ENCODE measurements at regions not wholly inside any gene's neighbourhood (a gene's known extent, or its start where the extent isn't known, plus 50 kb on each side); places are given as distances from the start of the nearest gene placed in this dataset.

DNA sequence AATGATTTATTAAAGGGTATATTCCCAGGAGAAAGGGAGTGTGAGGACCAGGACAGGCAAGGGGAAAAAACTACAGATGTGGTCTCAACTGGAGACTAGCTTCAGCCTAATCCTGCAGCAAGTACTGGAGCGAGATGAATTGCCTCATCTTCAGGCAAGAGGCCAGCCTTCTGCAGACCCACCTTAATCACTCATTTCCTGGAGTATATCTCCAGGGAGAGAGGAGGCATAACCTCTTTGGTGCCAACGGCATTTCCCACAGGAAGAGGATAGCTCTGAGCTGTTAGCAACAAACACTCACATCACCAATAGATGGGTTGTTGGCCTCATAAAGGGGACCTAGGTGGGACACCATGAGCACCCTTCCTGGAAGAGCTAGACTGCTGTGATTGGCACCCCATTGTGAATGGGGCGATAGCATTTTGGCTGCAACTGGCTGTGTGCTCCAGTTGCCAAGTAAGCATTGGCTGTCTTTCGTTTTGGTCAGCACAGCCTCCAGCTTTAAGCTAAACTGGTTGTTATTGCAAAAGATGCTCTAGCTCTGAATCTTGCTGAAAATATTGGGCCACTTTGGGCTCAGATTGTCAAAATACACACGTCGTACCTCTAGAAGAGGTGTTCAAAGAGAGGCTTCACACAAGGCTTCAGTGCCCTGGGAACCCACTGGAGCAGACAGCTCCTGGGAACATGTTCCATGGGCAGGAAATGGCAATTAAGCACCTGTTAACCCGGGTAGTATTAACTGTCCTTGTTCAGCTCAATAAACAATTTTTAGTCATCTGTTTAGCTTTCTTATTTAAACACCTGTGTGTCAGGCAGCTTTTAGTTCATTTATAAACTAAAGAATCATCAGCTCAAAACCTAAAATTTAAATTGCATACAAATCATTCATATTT, 314.8 kb upstream of the C1orf87 start:
- Histone ChIP-seq H3F3A (ENCODE audit: insufficient read depth) (no peaks in the 10 kb centered on the region), H3K36me3 (ENCODE audit: low read length) (no peaks in the 10 kb centered on the region), H3K4me3 (ENCODE audit: insufficient read depth, low read length, poor library complexity, severe bottlenecking) (no peak overlapping the region), H3K9ac (ENCODE audit: low read length) (no peak overlapping the region), H3K79me2 (ENCODE audit: insufficient read depth, low read length) (no peaks in the 10 kb centered on the region), H3K9me2 (replicated peaks; ENCODE audit: insufficient read depth, low read length) (no peaks in the 10 kb centered on the region), H3K27ac (ENCODE audit: low read depth, low read length) (no peak overlapping the region), H4K20me1 (ENCODE audit: low read depth, low read length) (no peaks in the 10 kb centered on the region), H2AFZ (ENCODE audit: low read depth, low read length, severe bottlenecking) (no peak overlapping the region), H3K4me2 (ENCODE audit: low read depth, low read length, poor library complexity, severe bottlenecking) (no peak overlapping the region), H3K27me3 (ENCODE audit: low read length) (no peaks in the 10 kb centered on the region), H3K9me3 (ENCODE audit: insufficient read depth, low read length) (no peaks in the 10 kb centered on the region)
- TF ChIP-seq EZH2phosphoT487 (conservative IDR thresholded peaks at IDR 0.05; ENCODE audit: low read length): no peak
- TF ChIP-seq, protein P1, sequence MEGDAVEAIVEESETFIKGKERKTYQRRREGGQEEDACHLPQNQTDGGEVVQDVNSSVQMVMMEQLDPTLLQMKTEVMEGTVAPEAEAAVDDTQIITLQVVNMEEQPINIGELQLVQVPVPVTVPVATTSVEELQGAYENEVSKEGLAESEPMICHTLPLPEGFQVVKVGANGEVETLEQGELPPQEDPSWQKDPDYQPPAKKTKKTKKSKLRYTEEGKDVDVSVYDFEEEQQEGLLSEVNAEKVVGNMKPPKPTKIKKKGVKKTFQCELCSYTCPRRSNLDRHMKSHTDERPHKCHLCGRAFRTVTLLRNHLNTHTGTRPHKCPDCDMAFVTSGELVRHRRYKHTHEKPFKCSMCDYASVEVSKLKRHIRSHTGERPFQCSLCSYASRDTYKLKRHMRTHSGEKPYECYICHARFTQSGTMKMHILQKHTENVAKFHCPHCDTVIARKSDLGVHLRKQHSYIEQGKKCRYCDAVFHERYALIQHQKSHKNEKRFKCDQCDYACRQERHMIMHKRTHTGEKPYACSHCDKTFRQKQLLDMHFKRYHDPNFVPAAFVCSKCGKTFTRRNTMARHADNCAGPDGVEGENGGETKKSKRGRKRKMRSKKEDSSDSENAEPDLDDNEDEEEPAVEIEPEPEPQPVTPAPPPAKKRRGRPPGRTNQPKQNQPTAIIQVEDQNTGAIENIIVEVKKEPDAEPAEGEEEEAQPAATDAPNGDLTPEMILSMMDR (IDR thresholded peaks at IDR 0.05; ENCODE audit: insufficient read depth, low read length, poor library complexity, severe bottlenecking): no peak

DNA sequence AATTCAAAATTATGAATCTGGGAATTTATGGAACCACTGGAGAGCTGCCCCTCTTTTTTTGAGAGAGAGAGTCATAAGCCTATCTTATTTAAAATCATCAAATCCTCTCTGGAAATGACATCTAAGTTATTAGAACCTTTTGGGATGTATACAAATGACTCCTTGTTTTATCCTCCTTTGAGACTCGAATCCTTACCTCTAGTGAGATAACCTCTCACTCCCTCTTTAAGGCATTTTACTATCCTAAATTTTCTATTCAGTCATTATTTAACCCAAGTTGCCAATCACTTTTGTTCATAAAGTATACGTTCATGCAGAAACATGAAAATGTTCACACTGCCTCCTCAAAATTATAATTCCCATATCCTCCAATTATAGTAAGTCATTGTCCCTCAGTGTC, 313.6 kb upstream of the C1orf87 start:
- Histone ChIP-seq H3K27me3 (ENCODE audit: low read length) (no peaks in the 10 kb centered on the region), H3K4me2 (ENCODE audit: low read depth, low read length, poor library complexity, severe bottlenecking) (no peak overlapping the region), H3K9ac (ENCODE audit: low read length) (no peak overlapping the region), H4K20me1 (ENCODE audit: low read depth, low read length) (no peaks in the 10 kb centered on the region), H3K79me2 (ENCODE audit: insufficient read depth, low read length) (no peaks in the 10 kb centered on the region), H3K36me3 (ENCODE audit: low read length) (no peaks in the 10 kb centered on the region), H3K4me3 (ENCODE audit: insufficient read depth, low read length, poor library complexity, severe bottlenecking) (no peak overlapping the region), H3K27ac (ENCODE audit: low read depth, low read length) (no peak overlapping the region), H3K9me2 (replicated peaks; ENCODE audit: insufficient read depth, low read length) (no peaks in the 10 kb centered on the region), H2AFZ (ENCODE audit: low read depth, low read length, severe bottlenecking) (no peak overlapping the region), H3K9me3 (ENCODE audit: insufficient read depth, low read length) (no peaks in the 10 kb centered on the region), H3F3A (ENCODE audit: insufficient read depth) (no peaks in the 10 kb centered on the region)
- TF ChIP-seq, protein P1 (IDR thresholded peaks at IDR 0.05; ENCODE audit: insufficient read depth, low read length, poor library complexity, severe bottlenecking): no peak
- TF ChIP-seq EZH2phosphoT487 (conservative IDR thresholded peaks at IDR 0.05; ENCODE audit: low read length): no peak

DNA sequence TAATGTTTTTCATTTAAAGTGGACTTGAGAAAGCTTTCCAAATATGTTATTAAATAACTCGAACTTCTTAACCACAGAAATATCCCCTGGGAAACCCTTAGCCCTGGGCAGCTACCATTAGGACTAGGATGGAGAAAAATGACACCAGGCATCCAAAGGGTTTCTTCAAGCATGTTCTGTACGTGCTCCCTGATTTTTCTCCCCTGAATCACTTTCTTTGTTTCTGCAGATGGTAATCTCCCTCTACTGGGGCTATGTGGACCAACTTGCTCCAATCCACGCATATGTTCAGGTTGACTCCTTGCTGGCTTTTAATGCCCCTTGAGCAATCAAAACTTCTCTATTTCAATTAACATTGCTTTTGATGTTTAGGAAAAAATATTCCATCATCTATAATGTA, 312.7 kb upstream of the C1orf87 start:
- Histone ChIP-seq H3K9me2 (replicated peaks; ENCODE audit: insufficient read depth, low read length) (no peaks in the 10 kb centered on the region), H3K27ac (ENCODE audit: low read depth, low read length) (no peak overlapping the region), H3K36me3 (ENCODE audit: low read length) (no peaks in the 10 kb centered on the region), H4K20me1 (ENCODE audit: low read depth, low read length) (no peaks in the 10 kb centered on the region), H3K9ac (ENCODE audit: low read length) (no peak overlapping the region), H3K79me2 (ENCODE audit: insufficient read depth, low read length) (no peaks in the 10 kb centered on the region), H3K9me3 (ENCODE audit: insufficient read depth, low read length) (no peaks in the 10 kb centered on the region), H3K4me3 (ENCODE audit: insufficient read depth, low read length, poor library complexity, severe bottlenecking) (no peak overlapping the region), H3K27me3 (ENCODE audit: low read length) (no peaks in the 10 kb centered on the region), H3F3A (ENCODE audit: insufficient read depth) (no peaks in the 10 kb centered on the region), H3K4me2 (ENCODE audit: low read depth, low read length, poor library complexity, severe bottlenecking) (no peak overlapping the region), H2AFZ (ENCODE audit: low read depth, low read length, severe bottlenecking) (no peak overlapping the region)
- TF ChIP-seq, protein P1 (IDR thresholded peaks at IDR 0.05; ENCODE audit: insufficient read depth, low read length, poor library complexity, severe bottlenecking): no peak
- TF ChIP-seq EZH2phosphoT487 (conservative IDR thresholded peaks at IDR 0.05; ENCODE audit: low read length): no peak

Data from SU-DHL-6 (cell line).